Effector memory CD8-positive, alpha-beta T cell (primary cell): ENCODE measurements at regions not wholly inside any gene's neighbourhood (a gene's known extent, or its start where the extent isn't known, plus 50 kb on each side); places are given as distances from the start of the nearest gene placed in this dataset.

Experiments
- ATAC-seq: fragments of 150-1000 bp; cut with Tn5 transposase; replicated peaks from 2 replicates; pipeline ENCODE4 v1.10.0; 2021; ENCODE audit warnings: mild to moderate bottlenecking, moderate library complexity
- DNase-seq, 3 experiments: peaks; one replicate each; pipeline ENCODE4 v3.0.0; 2021
- H3K27ac Mint-ChIP-seq, 2 donors: one replicate each; pipeline ENCODE4 v1.8.0; 2022; ENCODE audit warnings: mild to moderate bottlenecking in 2 of 2, mixed read lengths in 2 of 2, moderate library complexity in 2 of 2
- H3K27me3 Mint-ChIP-seq, 2 donors: one replicate each; pipeline ENCODE4 v1.8.0; 2022; ENCODE audit warnings: mixed read lengths in 2 of 2
- H3K36me3 Mint-ChIP-seq: one replicate; pipeline ENCODE4 v1.8.0; 2022; ENCODE audit warnings: mild to moderate bottlenecking, moderate library complexity, mixed read lengths; ENCODE audit not compliant: insufficient read depth
- H3K4me1 Mint-ChIP-seq, 2 donors: one replicate each; pipeline ENCODE4 v1.8.0; 2022; ENCODE audit warnings: low read depth in 2 of 2, mixed read lengths in 2 of 2
- H3K4me3 Mint-ChIP-seq, 2 donors: one replicate each; pipeline ENCODE4 v1.8.0; 2022; ENCODE audit warnings: mild to moderate bottlenecking in 2 of 2, mixed read lengths in 2 of 2, moderate library complexity in 2 of 2
- H3K9me3 Mint-ChIP-seq, 2 donors: one replicate each; pipeline ENCODE4 v1.8.0; 2022; ENCODE audit warnings: mixed read lengths in 2 of 2

DNA sequence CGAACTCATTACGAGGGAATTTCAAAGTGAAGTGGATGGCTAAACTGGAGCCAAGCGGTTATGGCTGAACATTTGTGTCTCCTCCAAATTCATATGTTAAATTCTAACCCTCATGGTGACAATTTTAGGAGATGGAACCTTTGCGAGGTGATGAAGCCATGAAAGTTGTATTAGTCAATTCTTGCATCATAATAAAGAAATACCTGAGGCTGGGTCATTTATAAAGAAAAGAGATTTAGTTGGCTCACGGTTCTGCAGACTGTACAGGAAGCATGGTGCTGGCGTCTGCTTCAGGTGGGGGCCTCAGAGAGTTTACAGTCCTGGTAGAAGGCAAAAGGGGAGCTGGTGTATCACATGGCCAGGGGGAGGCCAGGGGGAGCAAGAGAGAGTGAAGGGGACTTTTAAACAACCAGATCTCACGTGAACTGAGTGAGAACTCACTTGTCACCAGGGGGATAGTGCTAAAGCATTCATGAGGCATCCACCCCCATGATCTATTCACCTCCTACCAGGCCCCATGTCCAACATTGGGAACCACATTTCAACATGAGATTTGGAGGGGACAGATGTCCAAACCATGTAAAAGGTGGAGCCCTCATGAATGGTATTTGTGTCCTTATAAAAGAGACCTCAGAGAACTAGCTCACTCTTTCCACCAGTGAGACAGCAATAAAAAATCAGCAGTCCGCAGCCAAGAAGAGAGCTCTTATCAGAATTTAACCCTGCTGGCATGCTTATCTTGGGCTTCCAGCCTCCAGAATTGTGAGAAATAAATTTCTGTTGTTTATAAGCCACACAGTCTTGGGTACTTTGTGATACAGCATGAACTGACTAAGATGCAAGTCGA, 143.4 kb downstream of the MTRR start:
- no peak overlapping the region for H3K27ac Mint-ChIP-seq
- no peak overlapping the region for H3K4me3 Mint-ChIP-seq
- DNase-seq = no peak
- H3K9me3 Mint-ChIP-seq = peaks cover 5 to 13% of the 10 kb centered on the region in 2 donors
- peaks cover 0 to 6% of the 10 kb centered on the region in 2 donors for H3K27me3 Mint-ChIP-seq
- H3K36me3 Mint-ChIP-seq = peaks cover 4% of the 10 kb centered on the region
- H3K4me1 Mint-ChIP-seq = no peaks in the 10 kb centered on the region
- no peak for ATAC-seq

GRCh38 chr5:8013948-8014710, 145.2 kb downstream of the MTRR start:
- no peak for DNase-seq
- H3K27ac Mint-ChIP-seq = no peak overlapping the region
- no peak for ATAC-seq
- no peak overlapping the region for H3K4me3 Mint-ChIP-seq
- peaks cover 3 to 14% of the 10 kb centered on the region in 2 donors for H3K9me3 Mint-ChIP-seq
- peaks cover 6% of the 10 kb centered on the region for H3K36me3 Mint-ChIP-seq
- H3K4me1 Mint-ChIP-seq = no peaks in the 10 kb centered on the region
- peaks cover 0 to 6% of the 10 kb centered on the region in 2 donors for H3K27me3 Mint-ChIP-seq

DNA sequence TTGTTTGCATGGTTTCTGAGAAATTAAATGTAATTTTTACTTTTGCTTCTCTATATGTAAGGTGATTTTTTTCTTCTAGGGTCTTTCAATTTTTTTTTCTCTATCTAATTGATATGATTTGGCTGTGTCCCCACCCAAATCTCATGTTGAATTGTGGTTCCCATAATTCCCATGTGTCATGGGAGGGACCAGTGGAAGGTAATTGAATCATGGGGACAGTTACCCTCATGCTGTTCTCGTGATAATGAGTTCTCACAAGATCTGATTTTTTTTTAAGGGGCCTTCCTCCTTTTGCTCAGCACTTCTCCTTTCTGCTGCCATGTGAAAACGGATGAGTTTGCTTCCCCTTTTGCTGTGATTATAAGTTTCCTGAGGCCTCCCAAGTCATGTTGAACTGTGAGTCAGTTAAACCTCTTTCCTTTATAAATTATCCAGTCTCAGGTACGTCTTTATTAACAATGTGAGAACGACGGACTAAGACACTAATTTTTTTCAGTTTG, 150.8 kb downstream of the MTRR start:
- peaks cover 0 to 6% of the 10 kb centered on the region in 2 donors for H3K9me3 Mint-ChIP-seq
- no peaks in the 10 kb centered on the region for H3K27me3 Mint-ChIP-seq
- H3K27ac Mint-ChIP-seq = no peak overlapping the region
- peaks cover 3% of the 10 kb centered on the region for H3K36me3 Mint-ChIP-seq
- no peak overlapping the region for H3K4me3 Mint-ChIP-seq
- DNase-seq (no peak), ATAC-seq (no peak)
- no peaks in the 10 kb centered on the region for H3K4me1 Mint-ChIP-seq

- Mint-ChIP-seq H3K27me3 (no peaks in the 10 kb centered on the region), H3K4me1 (no peaks in the 10 kb centered on the region), H3K36me3 (peaks cover 3% of the 10 kb centered on the region), H3K9me3 (peaks cover 0 to 6% of the 10 kb centered on the region in 2 donors), H3K27ac (no peak overlapping the region), H3K4me3 (no peak overlapping the region)
- DNase-seq = no peak
- ATAC-seq = no peak
Observed at GRCh38 chr5:8020861-8021514, 152.0 kb downstream of the MTRR start.

GRCh38 chr5:8028243-8028642, 159.3 kb downstream of the MTRR start:
- Mint-ChIP-seq H3K4me3 (no peak overlapping the region), H3K27ac (no peak overlapping the region), H3K9me3 (peaks cover 0 to 2% of the 10 kb centered on the region in 2 donors), H3K36me3 (no peaks in the 10 kb centered on the region), H3K27me3 (no peaks in the 10 kb centered on the region), H3K4me1 (no peaks in the 10 kb centered on the region)
- ATAC-seq (no peak), DNase-seq (no peak)

- Mint-ChIP-seq H3K4me1 (no peaks in the 10 kb centered on the region), H3K4me3 (no peak overlapping the region), H3K27me3 (no peaks in the 10 kb centered on the region), H3K36me3 (no peaks in the 10 kb centered on the region), H3K27ac (no peak overlapping the region), H3K9me3 (peaks cover 0 to 2% of the 10 kb centered on the region in 2 donors)
- no peak for DNase-seq
- no peak for ATAC-seq
Observed at GRCh38 chr5:8033261-8033660, 164.3 kb downstream of the MTRR start.

DNA sequence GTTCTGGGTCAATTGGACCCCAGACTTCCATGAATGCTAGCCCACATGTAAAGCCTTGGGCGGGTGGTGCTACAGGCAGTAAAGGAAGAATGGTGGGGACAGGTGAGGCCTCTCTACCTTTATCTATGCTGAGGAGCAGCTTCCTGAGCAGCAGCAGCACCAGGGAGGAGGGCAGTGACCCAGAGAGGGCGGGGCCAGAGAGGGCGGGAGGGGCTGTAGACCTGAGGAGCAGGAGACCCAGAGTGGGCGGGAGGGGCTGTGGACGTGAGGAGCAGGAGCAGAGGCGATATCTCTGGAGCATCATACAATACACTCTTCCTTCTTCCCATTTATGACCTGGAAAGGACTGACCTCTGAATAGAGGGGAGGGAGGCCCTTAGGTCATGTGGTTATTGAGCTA, 165.9 kb downstream of the MTRR start:
- Mint-ChIP-seq H3K4me1 (no peaks in the 10 kb centered on the region), H3K27ac (no peak overlapping the region), H3K27me3 (no peaks in the 10 kb centered on the region), H3K4me3 (no peak overlapping the region), H3K36me3 (no peaks in the 10 kb centered on the region), H3K9me3 (peaks cover 0 to 2% of the 10 kb centered on the region in 2 donors)
- DNase-seq (no peak), ATAC-seq (no peak)

GRCh38 chr5:8048920-8049319, 180.0 kb downstream of the MTRR start:
- peaks cover 21 to 22% of the 10 kb centered on the region in 2 donors for H3K9me3 Mint-ChIP-seq

GRCh38 chr5:8050616-8051175, 181.7 kb downstream of the MTRR start:
- no peaks in the 10 kb centered on the region for H3K36me3 Mint-ChIP-seq
- ATAC-seq (no peak), DNase-seq (no peak)
- no peaks in the 10 kb centered on the region for H3K4me1 Mint-ChIP-seq
- no peaks in the 10 kb centered on the region for H3K27me3 Mint-ChIP-seq
- no peak overlapping the region for H3K27ac Mint-ChIP-seq
- peaks cover 19 to 22% of the 10 kb centered on the region in 2 donors for H3K9me3 Mint-ChIP-seq
- H3K4me3 Mint-ChIP-seq = no peak overlapping the region

More at GRCh38 chr5:8048920-8049319, 180.0 kb downstream of the MTRR start:
- no peak overlapping the region for H3K4me3 Mint-ChIP-seq
- no peaks in the 10 kb centered on the region for H3K4me1 Mint-ChIP-seq
- no peaks in the 10 kb centered on the region for H3K27me3 Mint-ChIP-seq
- ATAC-seq (no peak), DNase-seq (no peak)
- no peaks in the 10 kb centered on the region for H3K36me3 Mint-ChIP-seq
- no peak overlapping the region for H3K27ac Mint-ChIP-seq

DNA sequence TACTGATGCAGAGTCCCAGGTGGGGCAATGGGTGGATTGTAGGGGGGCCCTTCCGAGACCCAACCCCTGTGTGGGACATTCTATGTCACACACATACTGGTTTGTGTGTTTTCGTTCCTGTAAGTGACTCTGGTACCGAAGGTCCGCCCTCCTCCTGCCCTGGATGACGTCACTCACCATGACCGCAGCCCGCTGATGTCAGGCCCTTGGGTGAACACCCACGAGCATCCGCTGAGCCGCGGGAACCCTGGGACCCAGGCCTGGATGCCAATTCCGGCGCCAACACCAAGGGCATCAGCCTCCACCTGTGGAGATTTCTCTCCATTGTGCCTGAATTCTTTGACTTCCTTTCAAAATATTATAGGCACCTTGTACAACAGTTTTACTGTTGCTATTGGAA, 184.3 kb downstream of the MTRR start:
- Mint-ChIP-seq H3K4me1 (no peaks in the 10 kb centered on the region), H3K9me3 (peaks cover 19 to 22% of the 10 kb centered on the region in 2 donors), H3K27me3 (no peaks in the 10 kb centered on the region), H3K36me3 (no peaks in the 10 kb centered on the region), H3K27ac (no peak overlapping the region), H3K4me3 (no peak overlapping the region)
- ATAC-seq (no peak), DNase-seq (no peak)

GRCh38 chr5:8057769-8058168, 188.8 kb downstream of the MTRR start:
- Mint-ChIP-seq H3K4me3 (no peak overlapping the region), H3K27me3 (no peaks in the 10 kb centered on the region), H3K27ac (no peak overlapping the region), H3K36me3 (peaks cover 3% of the 10 kb centered on the region), H3K4me1 (no peaks in the 10 kb centered on the region), H3K9me3 (peaks cover 0 to 6% of the 10 kb centered on the region in 2 donors)
- ATAC-seq = no peak
- no peak for DNase-seq

- Mint-ChIP-seq H3K4me3 (no peak overlapping the region), H3K36me3 (peaks cover 3% of the 10 kb centered on the region), H3K4me1 (no peaks in the 10 kb centered on the region), H3K27me3 (no peaks in the 10 kb centered on the region), H3K27ac (no peak overlapping the region), H3K9me3 (peaks cover 0 to 6% of the 10 kb centered on the region in 2 donors)
- DNase-seq (no peak), ATAC-seq (no peak)
Observed at GRCh38 chr5:8058616-8059190, 189.8 kb downstream of the MTRR start.

- ATAC-seq = no peak
- no peak overlapping the region for H3K4me3 Mint-ChIP-seq
- no peaks in the 10 kb centered on the region for H3K27me3 Mint-ChIP-seq
- no peaks in the 10 kb centered on the region for H3K4me1 Mint-ChIP-seq
- DNase-seq = no peak
- H3K27ac Mint-ChIP-seq = no peak overlapping the region
- peaks cover 3% of the 10 kb centered on the region for H3K36me3 Mint-ChIP-seq
- peaks cover 0 to 9% of the 10 kb centered on the region in 2 donors for H3K9me3 Mint-ChIP-seq
Observed at GRCh38 chr5:8059337-8059736, 190.4 kb downstream of the MTRR start.
